ENCODE measurements at regions not wholly inside any gene's neighbourhood (a gene's known extent, or its start where the extent isn't known, plus 50 kb on each side); places are given as distances from the start of the nearest gene placed in this dataset.

- FAIRE-seq (no peak), DNase-seq (ENCODE audit: low spot score) (no peak)
These were observed 312.3 kb downstream of the ATP23 start for GRCh38 chr12:58253663-58254062.

- no peak for FAIRE-seq
- DNase-seq (ENCODE audit: low spot score) = no peak
These were observed 313.2 kb downstream of the ATP23 start for GRCh38 chr12:58254463-58255100.

- no peak for FAIRE-seq
- no peak for DNase-seq (ENCODE audit: low spot score)
These were observed 321.4 kb downstream of the ATP23 start for GRCh38 chr12:58262796-58263195.

- DNase-seq (ENCODE audit: low spot score) (no peak), FAIRE-seq (no peak)
These were observed 322.4 kb downstream of the ATP23 start for GRCh38 chr12:58263816-58264215.

- no peak for DNase-seq (ENCODE audit: low spot score)
- FAIRE-seq = no peak
These were observed 326.7 kb downstream of the ATP23 start for GRCh38 chr12:58268069-58268468.

- DNase-seq (ENCODE audit: low spot score) (no peak), FAIRE-seq (no peak)
These were observed 328.1 kb downstream of the ATP23 start for GRCh38 chr12:58269476-58269875.

- no peak for FAIRE-seq
These were observed 329.8 kb downstream of the ATP23 start for GRCh38 chr12:58270966-58271705.

GRCh38 chr12:58272461-58272860 lies 331.1 kb downstream of the ATP23 start:
- FAIRE-seq (no peak), DNase-seq (ENCODE audit: low spot score) (no peak)

More at GRCh38 chr12:58270966-58271705, 329.8 kb downstream of the ATP23 start:
- DNase-seq (ENCODE audit: low spot score) = no peak

- no peak for DNase-seq (ENCODE audit: low spot score)
These were observed 335.9 kb downstream of the ATP23 start for GRCh38 chr12:58277231-58277630.

GRCh38 chr12:58283553-58283952 lies 342.2 kb downstream of the ATP23 start:
- FAIRE-seq (no peak), DNase-seq (ENCODE audit: low spot score) (no peak)

More at GRCh38 chr12:58277231-58277630, 335.9 kb downstream of the ATP23 start:
- FAIRE-seq = no peak

- FAIRE-seq (no peak), DNase-seq (ENCODE audit: low spot score) (peak; percentile 8)
These were observed 344.2 kb downstream of the ATP23 start for GRCh38 chr12:58285551-58285950.

- FAIRE-seq (no peak), DNase-seq (ENCODE audit: low spot score) (no peak)
These were observed 345.0 kb downstream of the ATP23 start for GRCh38 chr12:58286353-58286752.

- FAIRE-seq (no peak), DNase-seq (ENCODE audit: low spot score) (no peak)
These were observed 346.8 kb downstream of the ATP23 start for GRCh38 chr12:58288190-58288589.

GRCh38 chr12:58291106-58291505 lies 349.7 kb downstream of the ATP23 start:
- FAIRE-seq (no peak), DNase-seq (ENCODE audit: low spot score) (no peak)

- no peak for FAIRE-seq
- DNase-seq (ENCODE audit: low spot score) = no peak
These were observed 352.1 kb downstream of the ATP23 start for GRCh38 chr12:58293308-58293982.

GRCh38 chr12:58295268-58295667 lies 353.9 kb downstream of the ATP23 start:
- FAIRE-seq (no peak), DNase-seq (ENCODE audit: low spot score) (no peak)

- DNase-seq (ENCODE audit: low spot score) (no peak), FAIRE-seq (no peak)
These were observed 355.5 kb downstream of the ATP23 start for GRCh38 chr12:58296863-58297262.

- FAIRE-seq = no peak
These were observed 357.4 kb downstream of the ATP23 start for GRCh38 chr12:58298803-58299202.

GRCh38 chr12:58299371-58299770 lies 358.0 kb downstream of the ATP23 start:
- FAIRE-seq (no peak), DNase-seq (ENCODE audit: low spot score) (no peak)

More at GRCh38 chr12:58298803-58299202, 357.4 kb downstream of the ATP23 start:
- DNase-seq (ENCODE audit: low spot score) = no peak

GRCh38 chr12:58301038-58301729 lies 359.8 kb downstream of the ATP23 start:
- FAIRE-seq (no peak), DNase-seq (ENCODE audit: low spot score) (no peak)

- FAIRE-seq = no peak
These were observed 360.4 kb downstream of the ATP23 start for GRCh38 chr12:58301730-58302122.

More at GRCh38 chr12:58301730-58302122, 360.4 kb downstream of the ATP23 start:
- DNase-seq (ENCODE audit: low spot score) = no peak
